ENCODE measurements at regions not wholly inside any gene's neighbourhood (a gene's known extent, or its start where the extent isn't known, plus 50 kb on each side); places are given as distances from the start of the nearest gene placed in this dataset.

DNA sequence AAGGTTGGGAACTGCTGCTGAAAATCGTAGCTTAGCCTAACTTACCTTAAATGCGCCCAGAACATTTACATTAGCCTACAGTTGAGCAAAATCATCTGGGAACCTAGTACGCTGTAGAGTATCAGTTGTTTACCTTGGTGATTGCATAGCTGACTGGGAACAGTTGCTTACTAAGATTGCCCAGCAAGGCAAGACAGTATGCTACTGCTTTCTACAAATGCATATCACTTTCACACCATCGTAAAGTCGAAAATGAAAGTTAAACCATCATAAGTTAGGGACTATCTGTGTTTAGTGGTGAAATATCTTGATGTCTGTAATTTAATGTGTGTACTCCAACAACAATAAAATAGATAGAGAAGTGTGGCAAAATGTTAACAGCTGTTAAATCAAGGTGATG, 1670.6 kb upstream of the PCDH20 start:
- Histone ChIP-seq H3K9me3 (ENCODE audit: control insufficient read depth, low read depth, low read length) (no peaks in the 10 kb centered on the region), H3K27me3 (ENCODE audit: control insufficient read depth, insufficient read depth, low read length) (no peaks in the 10 kb centered on the region), H3K27ac (ENCODE audit: low read length) (no peak overlapping the region), H3K4me3 (ENCODE audit: low read length) (no peak overlapping the region), H3K36me3 (ENCODE audit: control insufficient read depth, insufficient read depth, low read length) (no peaks in the 10 kb centered on the region), H3K4me1 (ENCODE audit: control insufficient read depth, insufficient read depth, low read length) (no peaks in the 10 kb centered on the region)
- 83% methylated on average over 1 of the region's 5 CpGs for WGBS (ENCODE audit: insufficient coverage, low lambda C conversion rate)
- no peak for DNase-seq

- no peak overlapping the region for H3K27ac ChIP-seq (ENCODE audit: low read length)
- no peaks in the 10 kb centered on the region for H3K27me3 ChIP-seq (ENCODE audit: control insufficient read depth, insufficient read depth, low read length)
- no peaks in the 10 kb centered on the region for H3K36me3 ChIP-seq (ENCODE audit: control insufficient read depth, insufficient read depth, low read length)
- no peak overlapping the region for H3K4me3 ChIP-seq (ENCODE audit: low read length)
- no peaks in the 10 kb centered on the region for H3K4me1 ChIP-seq (ENCODE audit: control insufficient read depth, insufficient read depth, low read length)
- DNase-seq = no peak
- WGBS (ENCODE audit: insufficient coverage, low lambda C conversion rate) = no CpG with 5 or more reads among the region's 4 CpGs
- no peaks in the 10 kb centered on the region for H3K9me3 ChIP-seq (ENCODE audit: control insufficient read depth, low read depth, low read length)
These were observed 1670.2 kb upstream of the PCDH20 start for GRCh38 chr13:63085851-63086250.

GRCh38 chr13:63081400-63082014, 1665.9 kb upstream of the PCDH20 start:
- H3K4me3 ChIP-seq (ENCODE audit: low read length) = no peak overlapping the region
- no peak for DNase-seq
- WGBS (ENCODE audit: insufficient coverage, low lambda C conversion rate) = 100% methylated on average over 1 of the region's 2 CpGs

GRCh38 chr13:63075126-63075525, 1659.5 kb upstream of the PCDH20 start:
- Histone ChIP-seq H3K27me3 (ENCODE audit: control insufficient read depth, insufficient read depth, low read length) (no peaks in the 10 kb centered on the region), H3K9me3 (ENCODE audit: control insufficient read depth, low read depth, low read length) (no peaks in the 10 kb centered on the region), H3K4me1 (ENCODE audit: control insufficient read depth, insufficient read depth, low read length) (no peaks in the 10 kb centered on the region), H3K4me3 (ENCODE audit: low read length) (no peak overlapping the region), H3K36me3 (ENCODE audit: control insufficient read depth, insufficient read depth, low read length) (no peaks in the 10 kb centered on the region), H3K27ac (ENCODE audit: low read length) (no peak overlapping the region)
- no peak for DNase-seq

More at GRCh38 chr13:63081400-63082014, 1665.9 kb upstream of the PCDH20 start:
- Histone ChIP-seq H3K36me3 (ENCODE audit: control insufficient read depth, insufficient read depth, low read length) (no peaks in the 10 kb centered on the region), H3K4me1 (ENCODE audit: control insufficient read depth, insufficient read depth, low read length) (no peaks in the 10 kb centered on the region), H3K9me3 (ENCODE audit: control insufficient read depth, low read depth, low read length) (no peaks in the 10 kb centered on the region), H3K27ac (ENCODE audit: low read length) (no peak overlapping the region), H3K27me3 (ENCODE audit: control insufficient read depth, insufficient read depth, low read length) (no peaks in the 10 kb centered on the region)

DNA sequence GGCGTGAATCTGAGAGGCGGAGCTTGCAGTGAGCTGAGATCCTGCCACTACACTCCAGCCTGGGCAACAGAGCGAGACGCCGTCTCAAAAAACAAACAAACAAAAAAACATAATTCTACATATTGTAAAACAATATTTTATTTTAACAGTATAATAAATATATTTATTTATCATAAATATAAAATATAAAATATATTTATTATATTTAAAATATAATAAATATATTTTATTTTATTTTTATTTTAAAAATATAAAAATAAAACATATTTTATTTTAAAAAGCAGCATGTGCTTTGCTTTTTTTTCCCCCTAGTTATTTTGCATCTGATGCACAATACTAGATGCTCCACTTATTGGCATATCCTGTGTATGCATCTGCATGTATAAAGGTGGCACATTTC, 1634.6 kb upstream of the PCDH20 start:
- Histone ChIP-seq H3K36me3 (ENCODE audit: control insufficient read depth, insufficient read depth, low read length) (no peaks in the 10 kb centered on the region), H3K4me1 (ENCODE audit: control insufficient read depth, insufficient read depth, low read length) (no peaks in the 10 kb centered on the region), H3K27me3 (ENCODE audit: control insufficient read depth, insufficient read depth, low read length) (no peaks in the 10 kb centered on the region), H3K9me3 (ENCODE audit: control insufficient read depth, low read depth, low read length) (no peaks in the 10 kb centered on the region), H3K27ac (ENCODE audit: low read length) (no peak overlapping the region), H3K4me3 (ENCODE audit: low read length) (no peak overlapping the region)
- no peak for DNase-seq
- no CpG with 5 or more reads among the region's 5 CpGs for WGBS (ENCODE audit: insufficient coverage, low lambda C conversion rate)

DNA sequence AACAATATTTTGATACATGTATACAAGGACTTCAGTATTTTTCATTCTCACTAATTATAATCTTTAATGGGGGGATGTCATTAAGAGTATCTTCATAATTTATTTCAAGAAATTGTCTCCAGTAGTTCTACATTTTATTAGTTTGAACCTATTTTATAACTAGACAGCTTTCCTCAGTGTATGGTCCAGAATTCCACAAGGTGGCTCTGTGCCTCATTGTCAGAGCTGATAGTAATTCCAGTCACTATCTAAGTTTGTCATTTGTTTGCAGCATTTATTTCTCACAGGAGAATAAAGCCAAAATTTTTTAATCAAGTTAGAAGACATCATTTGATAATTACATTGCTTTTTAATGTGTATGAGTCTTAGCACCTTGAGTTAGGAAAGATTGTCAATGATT, 1633.0 kb upstream of the PCDH20 start:
- no peaks in the 10 kb centered on the region for H3K9me3 ChIP-seq (ENCODE audit: control insufficient read depth, low read depth, low read length)
- no peak for DNase-seq
- no peaks in the 10 kb centered on the region for H3K4me1 ChIP-seq (ENCODE audit: control insufficient read depth, insufficient read depth, low read length)
- H3K36me3 ChIP-seq (ENCODE audit: control insufficient read depth, insufficient read depth, low read length) = no peaks in the 10 kb centered on the region
- H3K4me3 ChIP-seq (ENCODE audit: low read length) = no peak overlapping the region
- no peak overlapping the region for H3K27ac ChIP-seq (ENCODE audit: low read length)
- H3K27me3 ChIP-seq (ENCODE audit: control insufficient read depth, insufficient read depth, low read length) = no peaks in the 10 kb centered on the region

GRCh38 chr13:63044589-63045313, 1629.1 kb upstream of the PCDH20 start:
- Histone ChIP-seq H3K27ac (ENCODE audit: low read length) (no peak overlapping the region), H3K36me3 (ENCODE audit: control insufficient read depth, insufficient read depth, low read length) (no peaks in the 10 kb centered on the region), H3K9me3 (ENCODE audit: control insufficient read depth, low read depth, low read length) (no peaks in the 10 kb centered on the region), H3K4me1 (ENCODE audit: control insufficient read depth, insufficient read depth, low read length) (no peaks in the 10 kb centered on the region), H3K27me3 (ENCODE audit: control insufficient read depth, insufficient read depth, low read length) (no peaks in the 10 kb centered on the region), H3K4me3 (ENCODE audit: low read length) (no peak overlapping the region)
- no peak for DNase-seq
- WGBS (ENCODE audit: insufficient coverage, low lambda C conversion rate) = 92% methylated on average over 2 of the region's 6 CpGs

- Histone ChIP-seq H3K27me3 (ENCODE audit: control insufficient read depth, insufficient read depth, low read length) (no peaks in the 10 kb centered on the region), H3K27ac (ENCODE audit: low read length) (no peak overlapping the region), H3K36me3 (ENCODE audit: control insufficient read depth, insufficient read depth, low read length) (no peaks in the 10 kb centered on the region), H3K4me3 (ENCODE audit: low read length) (no peak overlapping the region), H3K4me1 (ENCODE audit: control insufficient read depth, insufficient read depth, low read length) (no peaks in the 10 kb centered on the region), H3K9me3 (ENCODE audit: control insufficient read depth, low read depth, low read length) (no peaks in the 10 kb centered on the region)
- DNase-seq = no peak
- WGBS (ENCODE audit: insufficient coverage, low lambda C conversion rate) = 53% methylated on average over 2 of the region's 2 CpGs
These were observed 1627.0 kb upstream of the PCDH20 start for GRCh38 chr13:63042686-63043085.

DNA sequence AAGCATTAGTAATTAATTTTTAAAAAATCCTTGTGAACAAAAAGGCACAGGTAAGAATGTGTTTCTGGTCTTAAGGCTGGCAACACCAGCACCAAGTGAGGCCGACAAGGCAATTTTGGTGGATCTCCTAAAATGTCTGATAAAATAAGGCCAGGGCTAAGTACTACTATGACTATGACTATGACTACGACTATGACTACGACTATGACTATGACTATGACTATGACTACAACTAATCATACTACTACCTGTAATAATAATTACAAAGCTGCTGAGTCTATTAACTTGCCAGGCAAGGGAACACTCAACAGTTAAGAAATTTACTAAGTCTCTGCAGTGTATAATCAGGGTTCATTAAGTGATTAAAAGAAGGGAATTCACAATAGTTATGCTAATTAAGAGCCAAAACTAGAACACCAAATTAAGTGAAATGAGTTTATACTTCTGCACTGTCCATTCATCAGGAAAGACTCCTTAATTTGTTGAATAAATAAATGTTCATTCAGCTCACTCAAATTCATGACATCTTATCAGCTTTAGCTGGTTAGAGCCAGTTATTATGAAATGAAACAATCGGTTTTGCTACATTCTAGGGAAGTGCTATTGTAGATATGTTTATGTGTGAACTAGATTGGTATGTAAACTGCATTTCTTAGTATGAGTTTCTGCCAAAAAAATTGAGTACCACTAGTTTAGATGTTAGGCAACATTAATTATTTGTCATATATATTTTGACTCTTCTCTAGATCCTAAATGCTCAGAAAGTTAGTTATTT, 1626.2 kb upstream of the PCDH20 start:
- WGBS (ENCODE audit: insufficient coverage, low lambda C conversion rate) = 90% methylated on average over 2 of the region's 4 CpGs
- Histone ChIP-seq H3K27ac (ENCODE audit: low read length) (no peak overlapping the region), H3K36me3 (ENCODE audit: control insufficient read depth, insufficient read depth, low read length) (no peaks in the 10 kb centered on the region), H3K4me3 (ENCODE audit: low read length) (no peak overlapping the region), H3K4me1 (ENCODE audit: control insufficient read depth, insufficient read depth, low read length) (no peaks in the 10 kb centered on the region), H3K27me3 (ENCODE audit: control insufficient read depth, insufficient read depth, low read length) (no peaks in the 10 kb centered on the region), H3K9me3 (ENCODE audit: control insufficient read depth, low read depth, low read length) (no peaks in the 10 kb centered on the region)
- DNase-seq = no peak

DNA sequence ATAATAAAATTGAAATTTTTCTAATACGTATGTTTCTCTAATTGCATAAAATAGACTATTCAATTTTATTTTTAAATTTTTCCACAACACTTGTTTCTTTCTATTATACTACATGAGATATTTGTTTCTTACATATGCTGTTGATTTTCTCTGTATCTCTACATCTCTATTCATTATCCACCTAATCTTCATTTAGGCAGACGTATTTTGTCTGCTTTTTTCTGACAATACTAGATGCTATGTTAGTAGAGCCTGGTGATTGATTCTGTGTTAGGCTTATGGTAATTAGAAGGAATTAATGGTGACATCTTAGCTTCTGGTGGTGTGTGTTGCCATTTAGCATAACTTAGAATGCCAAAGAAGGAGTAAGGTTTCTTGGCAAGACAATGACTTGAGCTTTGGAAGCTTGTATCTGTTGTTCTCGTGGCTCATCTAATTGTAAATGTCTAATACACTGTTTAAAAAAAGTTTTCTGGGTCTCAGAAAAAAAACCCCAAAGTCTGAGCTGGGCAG, 1610.7 kb upstream of the PCDH20 start:
- H3K9me3 ChIP-seq (ENCODE audit: control insufficient read depth, low read depth, low read length) = no peaks in the 10 kb centered on the region
- DNase-seq = no peak
- H3K27ac ChIP-seq (ENCODE audit: low read length) = no peak overlapping the region
- no peaks in the 10 kb centered on the region for H3K36me3 ChIP-seq (ENCODE audit: control insufficient read depth, insufficient read depth, low read length)
- WGBS (ENCODE audit: insufficient coverage, low lambda C conversion rate) = 60% methylated on average over 2 of the region's 3 CpGs
- H3K27me3 ChIP-seq (ENCODE audit: control insufficient read depth, insufficient read depth, low read length) = no peaks in the 10 kb centered on the region
- no peak overlapping the region for H3K4me3 ChIP-seq (ENCODE audit: low read length)
- no peaks in the 10 kb centered on the region for H3K4me1 ChIP-seq (ENCODE audit: control insufficient read depth, insufficient read depth, low read length)
